ENCODE measurements at regions not wholly inside any gene's neighbourhood (a gene's known extent, or its start where the extent isn't known, plus 50 kb on each side); places are given as distances from the start of the nearest gene placed in this dataset.
"Not testable (repeated sequence)": the region's sequence is repeated elsewhere in the genome, so short reads cannot be mapped to it uniquely, and the experiment has no call there.

- no peak for DNase-seq (ENCODE audit: extremely low spot score in 2 of 2)
- intact Hi-C loops (cut with DNase I), result no loop called here
- H3K27me3 ChIP-seq, result no peaks in the 10 kb centered on the region
- H3K36me3 ChIP-seq, result no peaks in the 10 kb centered on the region
- no peaks in the 10 kb centered on the region for H3K4me1 ChIP-seq
- TF ChIP-seq POLR2A (IDR thresholded peaks at IDR 0.05) (no peak), POLR2AphosphoS5 (IDR thresholded peaks at IDR 0.05; ENCODE audit: insufficient read depth in 1 of 2, low read depth in 1 of 2) (no peak)
- TF ChIP-seq, protein P1, sequence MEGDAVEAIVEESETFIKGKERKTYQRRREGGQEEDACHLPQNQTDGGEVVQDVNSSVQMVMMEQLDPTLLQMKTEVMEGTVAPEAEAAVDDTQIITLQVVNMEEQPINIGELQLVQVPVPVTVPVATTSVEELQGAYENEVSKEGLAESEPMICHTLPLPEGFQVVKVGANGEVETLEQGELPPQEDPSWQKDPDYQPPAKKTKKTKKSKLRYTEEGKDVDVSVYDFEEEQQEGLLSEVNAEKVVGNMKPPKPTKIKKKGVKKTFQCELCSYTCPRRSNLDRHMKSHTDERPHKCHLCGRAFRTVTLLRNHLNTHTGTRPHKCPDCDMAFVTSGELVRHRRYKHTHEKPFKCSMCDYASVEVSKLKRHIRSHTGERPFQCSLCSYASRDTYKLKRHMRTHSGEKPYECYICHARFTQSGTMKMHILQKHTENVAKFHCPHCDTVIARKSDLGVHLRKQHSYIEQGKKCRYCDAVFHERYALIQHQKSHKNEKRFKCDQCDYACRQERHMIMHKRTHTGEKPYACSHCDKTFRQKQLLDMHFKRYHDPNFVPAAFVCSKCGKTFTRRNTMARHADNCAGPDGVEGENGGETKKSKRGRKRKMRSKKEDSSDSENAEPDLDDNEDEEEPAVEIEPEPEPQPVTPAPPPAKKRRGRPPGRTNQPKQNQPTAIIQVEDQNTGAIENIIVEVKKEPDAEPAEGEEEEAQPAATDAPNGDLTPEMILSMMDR (IDR thresholded peaks at IDR 0.05), result no peak
- H3K9me3 ChIP-seq, result no peaks in the 10 kb centered on the region
- H3K27ac ChIP-seq, result no peak overlapping the region
- no peak overlapping the region for H3K4me3 ChIP-seq
Measured at GRCh38 chr5:8721536-8721935, 824.3 kb downstream of the SEMA5A start.

DNA sequence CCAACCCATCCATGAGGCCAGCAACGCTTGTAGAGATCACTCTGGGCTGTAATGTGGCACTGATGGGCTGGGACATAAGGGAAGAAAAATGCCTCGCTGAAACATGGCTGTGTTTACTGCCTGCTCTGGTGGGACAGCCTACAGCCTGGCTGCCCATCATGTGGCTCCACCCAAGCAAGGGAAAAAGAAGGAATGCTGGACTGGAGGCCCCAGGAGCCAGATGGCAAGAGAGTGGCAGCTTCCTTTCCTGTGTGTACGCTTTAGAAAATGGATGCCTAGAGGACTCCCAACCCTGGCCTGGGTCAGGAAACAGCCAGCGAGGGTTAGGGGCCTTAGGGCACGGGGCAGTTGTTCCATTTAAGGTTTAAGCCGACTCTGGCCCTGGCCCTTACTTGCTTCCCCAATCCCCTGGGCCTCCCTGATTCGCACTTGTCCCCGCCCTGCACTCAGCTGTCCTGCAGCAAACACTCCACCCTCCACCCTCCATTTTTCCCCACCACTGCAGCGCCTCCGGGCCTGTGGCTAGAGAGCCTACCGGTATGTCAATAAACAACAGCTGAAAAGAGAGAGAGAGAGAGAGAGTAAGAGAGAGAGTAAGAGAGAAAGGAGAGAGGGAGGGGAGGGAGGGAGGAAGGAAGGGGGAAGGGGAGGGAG, 819.4 kb downstream of the SEMA5A start:
- H3K4me1 ChIP-seq, result no peaks in the 10 kb centered on the region
- TF ChIP-seq POLR2AphosphoS5 (IDR thresholded peaks at IDR 0.05; ENCODE audit: insufficient read depth in 1 of 2, low read depth in 1 of 2) (no peak), POLR2A (IDR thresholded peaks at IDR 0.05) (no peak)
- TF ChIP-seq, protein P1 (IDR thresholded peaks at IDR 0.05), result no peak
- H3K4me3 ChIP-seq, result no peak overlapping the region
- no peaks in the 10 kb centered on the region for H3K36me3 ChIP-seq
- H3K9me3 ChIP-seq, result peaks cover 8% of the 10 kb centered on the region
- intact Hi-C loops (cut with DNase I), result no loop called here
- no peak overlapping the region for H3K27ac ChIP-seq
- no peaks in the 10 kb centered on the region for H3K27me3 ChIP-seq
- no peak for DNase-seq (ENCODE audit: extremely low spot score in 2 of 2)

- no peak for TF ChIP-seq POLR2A (IDR thresholded peaks at IDR 0.05)
- TF ChIP-seq POLR2AphosphoS5 (IDR thresholded peaks at IDR 0.05; ENCODE audit: insufficient read depth in 1 of 2, low read depth in 1 of 2), result no peak
- TF ChIP-seq, protein P1 (IDR thresholded peaks at IDR 0.05), result no peak
- H3K36me3 ChIP-seq, result no peaks in the 10 kb centered on the region
- H3K4me1 ChIP-seq, result no peaks in the 10 kb centered on the region
- no peak for DNase-seq (ENCODE audit: extremely low spot score in 2 of 2)
- no peaks in the 10 kb centered on the region for H3K27me3 ChIP-seq
- intact Hi-C loops (cut with DNase I), result no loop called here
- no peak overlapping the region for H3K27ac ChIP-seq
- peaks cover 8% of the 10 kb centered on the region for H3K9me3 ChIP-seq
- H3K4me3 ChIP-seq, result no peak overlapping the region
Measured at GRCh38 chr5:8727396-8727795, 818.5 kb downstream of the SEMA5A start.

GRCh38 chr5:8729437-8729836, 816.4 kb downstream of the SEMA5A start:
- Histone ChIP-seq H3K27me3 (no peaks in the 10 kb centered on the region), H3K4me1 (no peaks in the 10 kb centered on the region), H3K36me3 (no peaks in the 10 kb centered on the region), H3K9me3 (peaks cover 8% of the 10 kb centered on the region), H3K27ac (no peak overlapping the region), H3K4me3 (no peak overlapping the region)
- TF ChIP-seq POLR2A (IDR thresholded peaks at IDR 0.05) (no peak), POLR2AphosphoS5 (IDR thresholded peaks at IDR 0.05; ENCODE audit: insufficient read depth in 1 of 2, low read depth in 1 of 2) (no peak)
- TF ChIP-seq, protein P1 (IDR thresholded peaks at IDR 0.05), result no peak
- intact Hi-C loops (cut with DNase I), result no loop called here
- no peak for DNase-seq (ENCODE audit: extremely low spot score in 2 of 2)

- no peak for DNase-seq (ENCODE audit: extremely low spot score in 2 of 2)
- Histone ChIP-seq H3K27ac (no peak overlapping the region), H3K4me3 (no peak overlapping the region), H3K9me3 (peaks cover 8% of the 10 kb centered on the region), H3K36me3 (no peaks in the 10 kb centered on the region), H3K4me1 (no peaks in the 10 kb centered on the region), H3K27me3 (no peaks in the 10 kb centered on the region)
- intact Hi-C loops (cut with DNase I), result no loop called here
- no peak for TF ChIP-seq POLR2AphosphoS5 (IDR thresholded peaks at IDR 0.05; ENCODE audit: insufficient read depth in 1 of 2, low read depth in 1 of 2)
- TF ChIP-seq, protein P1 (IDR thresholded peaks at IDR 0.05), result no peak
- no peak for TF ChIP-seq POLR2A (IDR thresholded peaks at IDR 0.05)
Measured at GRCh38 chr5:8730194-8730593, 815.7 kb downstream of the SEMA5A start.

DNA sequence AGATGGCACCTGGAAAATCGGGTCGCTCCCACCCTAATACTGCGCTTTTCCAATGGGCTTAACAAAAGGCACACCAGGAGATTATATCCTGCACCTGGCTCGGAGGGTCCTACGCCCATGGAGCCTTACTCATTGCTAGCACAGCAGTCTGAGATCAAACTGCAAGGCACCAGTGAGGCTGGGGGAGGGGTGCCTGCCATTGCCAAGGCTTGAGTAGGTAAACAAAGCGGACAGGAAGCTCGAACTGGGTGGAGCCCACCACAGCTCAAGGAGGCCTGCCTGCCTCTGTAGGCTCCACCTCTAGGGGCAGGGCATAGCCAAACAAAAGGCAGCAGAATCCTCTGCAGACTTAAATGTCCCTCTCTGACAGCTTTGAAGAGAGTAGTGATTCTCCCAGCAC, 814.8 kb downstream of the SEMA5A start:
- intact Hi-C loops (cut with DNase I); H3K4me1 ChIP-seq; H3K36me3 ChIP-seq; H3K4me3 ChIP-seq; H3K9me3 ChIP-seq; H3K27ac ChIP-seq; H3K27me3 ChIP-seq; DNase-seq (ENCODE audit: extremely low spot score in 2 of 2): not testable (repeated sequence)
